ENCODE measurements at regions not wholly inside any gene's neighbourhood (a gene's known extent, or its start where the extent isn't known, plus 50 kb on each side); places are given as distances from the start of the nearest gene placed in this dataset.

- no peak overlapping the region for H2AFZ ChIP-seq (ENCODE audit: low read depth, low read length)
- no peak overlapping the region for H3K4me3 ChIP-seq (replicated peaks in 1 of 3; ENCODE audit: insufficient read depth in 1 of 3, low read depth in 1 of 3, low read length in 3 of 3)
- dilution Hi-C loops (cut with MboI; ENCODE audit: extremely low pct_ligation_motif_present, low sequenced_read_pairs) (no loop called here), intact Hi-C loops (cut with micrococcal nuclease) (no loop called here)
- no peaks in the 10 kb centered on the region for H3K9me1 ChIP-seq (replicated peaks; ENCODE audit: control insufficient read depth, extremely low read depth, insufficient read depth, low read length)
- H3K27me3 ChIP-seq (ENCODE audit: control insufficient read depth in 2 of 2, insufficient read depth in 2 of 2, low read length in 2 of 2): no peaks in the 10 kb centered on the region
- no peaks in the 10 kb centered on the region for H3K36me3 ChIP-seq (ENCODE audit: control insufficient read depth in 2 of 2, extremely low read depth in 1 of 2, insufficient read depth in 2 of 2, low read length in 2 of 2)
- no peak overlapping the region for H3K4me2 ChIP-seq (ENCODE audit: insufficient read depth, low read length)
- peaks cover 5% of the 10 kb centered on the region for H3K9me3 ChIP-seq (replicated peaks; ENCODE audit: control insufficient read depth, insufficient read depth, low read length)
- POLR2A ChIA-PET: no interaction called here
- no peaks in the 10 kb centered on the region for H3K4me1 ChIP-seq (ENCODE audit: control insufficient read depth, extremely low read depth, insufficient read depth, low read length)
- H3K79me2 ChIP-seq (ENCODE audit: control insufficient read depth, insufficient read depth, low read length): no peaks in the 10 kb centered on the region
- H4K20me1 ChIP-seq (replicated peaks; ENCODE audit: control insufficient read depth, extremely low read depth, insufficient read depth, low read length): no peaks in the 10 kb centered on the region
- DNase-seq (ENCODE audit: low read depth, low spot score) (no peak), FAIRE-seq (no peak)
- H3K27ac ChIP-seq (ENCODE audit: insufficient read depth, low read depth, low read length): no peak overlapping the region
- TF ChIP-seq POLR2A (IDR thresholded peaks at IDR 0.05; ENCODE audit: low read depth, low read length) (no peak), POLR2AphosphoS5 (IDR thresholded peaks at IDR 0.05; ENCODE audit: insufficient read depth, low read depth, low read length) (no peak), JUN (IDR thresholded peaks at IDR 0.05; ENCODE audit: borderline replicate concordance, insufficient read depth, insufficient read length, low read depth) (no peak), GATA2 (IDR thresholded peaks at IDR 0.05; ENCODE audit: insufficient read depth, insufficient read length, low read depth, low read length) (no peak), MAX (IDR thresholded peaks at IDR 0.05; ENCODE audit: insufficient read depth, insufficient read length) (no peak), FOS (IDR thresholded peaks at IDR 0.05; ENCODE audit: borderline replicate concordance, insufficient read depth, low read length) (no peak), CTCF (IDR thresholded peaks at IDR 0.05; ENCODE audit: extremely low read depth in 1 of 2, insufficient read depth in 1 of 2, low read depth in 1 of 2, low read length in 2 of 2) (no peak), MYC (IDR thresholded peaks at IDR 0.05; ENCODE audit: low read depth, low read length) (no peak), EZH2 (IDR thresholded peaks at IDR 0.05; ENCODE audit: borderline replicate concordance, low read depth, low read length, severe bottlenecking) (no peak)
- no peak overlapping the region for H3K9ac ChIP-seq (replicated peaks; ENCODE audit: extremely low read depth, insufficient read depth, low read length)
- CTCF ChIA-PET: no interaction called here
- no TSS peak for BruUV-seq (replicated peaks)
Observed at GRCh38 chr5:26427281-26427680, 611.1 kb downstream of the CDH9 start.
